ENCODE measurements at regions not wholly inside any gene's neighbourhood (a gene's known extent, or its start where the extent isn't known, plus 50 kb on each side); places are given as distances from the start of the nearest gene placed in this dataset.

- no peak overlapping the region for H2BK20ac ChIP-seq (ENCODE audit: low read length)
- no peaks in the 10 kb centered on the region for H3K36me3 ChIP-seq (ENCODE audit: control insufficient read depth in 2 of 4, insufficient read depth in 4 of 4, low read length in 3 of 4)
- H3K4ac ChIP-seq (replicated peaks; ENCODE audit: insufficient read length, low read depth, low read length), result no peak overlapping the region
- H3K4me2 ChIP-seq (ENCODE audit: insufficient read depth in 1 of 2, low read depth in 2 of 2, low read length in 2 of 2), result no peak overlapping the region
- no peak overlapping the region for H3K9ac ChIP-seq (replicated peaks in 1 of 4; ENCODE audit: extremely low read depth in 1 of 4, low read depth in 3 of 4, low read length in 3 of 4)
- H2BK15ac ChIP-seq (ENCODE audit: low read length), result no peak overlapping the region
- POLR2A ChIA-PET (ENCODE audit: partially characterized antibody), result no interaction called here
- H2AK5ac ChIP-seq (ENCODE audit: low read depth, low read length), result no peak overlapping the region
- H3K23me2 ChIP-seq (ENCODE audit: low read depth, low read length), result no peaks in the 10 kb centered on the region
- no peak overlapping the region for H3K4me3 ChIP-seq (ENCODE audit: extremely low read depth in 1 of 4, insufficient read depth in 2 of 4, low read depth in 3 of 4, low read length in 4 of 4)
- no peak overlapping the region for H2BK12ac ChIP-seq (ENCODE audit: low read depth, low read length)
- no peak overlapping the region for H2AFZ ChIP-seq (ENCODE audit: low read length)
- peaks cover 0 to 3% (median 0%) of the 10 kb centered on the region in 4 experiments; a peak in 1 of 7 replicates for H3K4me1 ChIP-seq (replicated peaks in 1 of 4; ENCODE audit: control insufficient read depth in 3 of 4, insufficient read depth in 4 of 4, low read length in 3 of 4)
- no peaks in the 10 kb centered on the region for H3K9me3 ChIP-seq (ENCODE audit: insufficient read depth in 2 of 2, low read depth in 1 of 2, low read length in 1 of 2)
- no peaks in the 10 kb centered on the region for H3K79me1 ChIP-seq (ENCODE audit: low read depth, low read length)
- no peak for DNase-seq (ENCODE audit: low read depth in 1 of 2, low spot score in 2 of 2)
- no peak overlapping the region for H3K14ac ChIP-seq (ENCODE audit: insufficient read length)
- no peak overlapping the region for H2BK120ac ChIP-seq (replicated peaks; ENCODE audit: low read depth, low read length)
- no peak overlapping the region for H4K5ac ChIP-seq (ENCODE audit: insufficient read length, low read depth, low read length)
- no peak overlapping the region for H3K23ac ChIP-seq (ENCODE audit: insufficient read length)
- H3K56ac ChIP-seq (replicated peaks; ENCODE audit: insufficient read length, low read depth, low read length), result no peak overlapping the region
- H4K20me1 ChIP-seq (replicated peaks in 1 of 2; ENCODE audit: control insufficient read depth in 1 of 2, insufficient read depth in 2 of 2, low read length in 2 of 2), result no peaks in the 10 kb centered on the region
- H3K27me3 ChIP-seq (replicated peaks in 1 of 4; ENCODE audit: control insufficient read depth in 3 of 4, extremely low read depth in 1 of 4, insufficient read depth in 3 of 4, low read length in 3 of 4), result no peaks in the 10 kb centered on the region
- CTCF ChIA-PET (ENCODE audit: partially characterized antibody), result no interaction called here
- H4K8ac ChIP-seq (ENCODE audit: extremely low read depth, insufficient read depth, low read length), result no peak overlapping the region
- no peaks in the 10 kb centered on the region for H3K79me2 ChIP-seq (ENCODE audit: control insufficient read depth in 1 of 2, insufficient read depth in 2 of 2, low read length in 2 of 2)
- no peak overlapping the region for H4K91ac ChIP-seq (replicated peaks; ENCODE audit: insufficient read length, low read length)
- H3K18ac ChIP-seq (ENCODE audit: extremely low read depth, low read length), result no peak overlapping the region
- H2BK5ac ChIP-seq (ENCODE audit: low read depth, low read length), result no peak overlapping the region
- H3K27ac ChIP-seq (ENCODE audit: low read depth, low read length), result no peak overlapping the region
- FAIRE-seq, result no peak
- TF ChIP-seq, protein P1, sequence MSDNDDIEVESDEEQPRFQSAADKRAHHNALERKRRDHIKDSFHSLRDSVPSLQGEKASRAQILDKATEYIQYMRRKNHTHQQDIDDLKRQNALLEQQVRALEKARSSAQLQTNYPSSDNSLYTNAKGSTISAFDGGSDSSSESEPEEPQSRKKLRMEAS (IDR thresholded peaks at IDR 0.05), result no peak
- no peak for TF ChIP-seq CHD1 (IDR thresholded peaks at IDR 0.05; ENCODE audit: low read depth, low read length)
- TF ChIP-seq BCL11A (IDR thresholded peaks at IDR 0.05; ENCODE audit: low read depth in 2 of 2, low read length in 2 of 2), result no peak
- no peak for TF ChIP-seq BACH1 (IDR thresholded peaks at IDR 0.05; ENCODE audit: low read length)
- no peak for TF ChIP-seq CREB1 (IDR thresholded peaks at IDR 0.05)
- no peak for TF ChIP-seq RFX5 (IDR thresholded peaks at IDR 0.05; ENCODE audit: borderline replicate concordance, low read depth, low read length)
- TF ChIP-seq POLR2AphosphoS5 (IDR thresholded peaks at IDR 0.05; ENCODE audit: low read depth, low read length), result no peak
- no peak for TF ChIP-seq ASH2L (IDR thresholded peaks at IDR 0.05; ENCODE audit: low read length)
- no peak for TF ChIP-seq TCF12 (IDR thresholded peaks at IDR 0.05; ENCODE audit: low read depth, low read length)
- TF ChIP-seq JUN (IDR thresholded peaks at IDR 0.05; ENCODE audit: low read depth, low read length), result no peak
- TF ChIP-seq POLR2A (IDR thresholded peaks at IDR 0.05; ENCODE audit: control extremely low read depth in 1 of 2, low read depth in 2 of 2, low read length in 2 of 2), result no peak
- no peak for TF ChIP-seq CHD2 (IDR thresholded peaks at IDR 0.05; ENCODE audit: low read length)
- TF ChIP-seq NRF1 (IDR thresholded peaks at IDR 0.05; ENCODE audit: low read depth, low read length), result no peak
These were observed 66.8 kb upstream of the ATXN3L start for GRCh38 chrX:13386636-13387035.

Data from H1 (cell line).